ENCODE measurements at regions not wholly inside any gene's neighbourhood (a gene's known extent, or its start where the extent isn't known, plus 50 kb on each side); places are given as distances from the start of the nearest gene placed in this dataset.

GRCh38 chr2:52835909-52836308 lies 931.7 kb upstream of the CHAC2 start:
- no peak for TF ChIP-seq POLR2AphosphoS5 (IDR thresholded peaks at IDR 0.05; ENCODE audit: low read depth, low read length)
- TF ChIP-seq SIN3A (IDR thresholded peaks at IDR 0.05; ENCODE audit: borderline replicate concordance, insufficient read depth, low read length), result no peak

All from PFSK-1 (cell line).